ENCODE measurements at regions not wholly inside any gene's neighbourhood (a gene's known extent, or its start where the extent isn't known, plus 50 kb on each side); places are given as distances from the start of the nearest gene placed in this dataset.
"Not testable (repeated sequence)": the region's sequence is repeated elsewhere in the genome, so short reads cannot be mapped to it uniquely, and the experiment has no call there.

DNA sequence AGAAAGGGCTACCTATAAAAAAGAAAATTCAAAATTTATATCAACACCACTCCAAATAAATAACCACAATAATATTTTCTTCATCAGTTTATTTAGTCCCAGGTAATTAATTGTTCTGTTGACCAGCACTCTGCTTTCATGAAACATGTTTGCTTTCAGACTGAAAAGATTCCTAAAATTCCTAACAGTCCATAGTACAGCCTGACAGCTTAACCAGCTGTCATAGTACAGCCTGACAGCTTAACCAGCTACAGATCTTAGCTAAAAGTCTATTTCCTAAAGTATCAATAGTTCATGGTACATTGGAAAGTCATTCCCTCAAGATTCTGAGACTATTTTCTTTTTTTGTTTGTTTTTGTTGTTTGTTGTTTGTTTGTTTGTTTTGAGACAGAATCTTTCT, 144.1 kb upstream of the DDX53 start:
- DNase-seq: no peak

DNA sequence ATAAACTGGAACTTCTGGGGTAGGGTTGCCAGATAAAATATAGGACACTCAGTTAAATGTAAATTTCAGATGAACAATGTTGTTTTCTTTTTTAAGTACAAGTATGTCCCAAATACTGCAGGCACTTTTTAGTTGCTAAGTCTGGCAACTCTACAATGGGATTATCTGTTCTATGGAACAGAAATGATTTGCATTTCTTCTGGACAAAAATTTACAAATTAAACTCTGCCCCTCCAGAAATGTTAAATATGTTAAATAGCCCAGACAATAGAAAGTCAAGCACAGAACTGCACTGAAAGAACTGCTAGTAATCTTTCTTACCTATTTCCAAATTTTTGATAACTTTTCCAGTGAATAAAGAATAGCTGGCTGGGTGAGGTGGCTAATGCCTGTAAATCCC, 140.1 kb upstream of the DDX53 start:
- no peak for DNase-seq

DNA sequence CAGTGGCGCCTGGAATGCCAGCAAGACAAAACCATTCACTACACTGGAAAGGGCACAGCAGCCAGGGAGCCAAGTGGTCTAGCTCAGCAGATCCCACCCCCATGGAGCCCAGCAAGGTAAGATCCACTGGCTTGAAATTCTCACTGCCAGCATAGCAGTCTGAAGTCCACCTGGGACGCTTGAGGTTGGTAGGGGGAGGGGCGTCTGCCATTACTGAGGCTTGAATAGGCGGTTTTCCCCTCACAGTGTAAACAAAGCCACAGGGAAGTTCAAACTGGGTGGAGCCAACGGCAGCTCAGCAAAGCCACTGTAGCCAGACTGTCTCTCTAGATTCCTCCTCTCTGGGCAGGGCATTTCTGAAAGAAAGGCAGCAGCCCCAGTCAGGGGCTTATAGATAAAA, 133.0 kb upstream of the DDX53 start:
- DNase-seq: not testable (repeated sequence)

DNA sequence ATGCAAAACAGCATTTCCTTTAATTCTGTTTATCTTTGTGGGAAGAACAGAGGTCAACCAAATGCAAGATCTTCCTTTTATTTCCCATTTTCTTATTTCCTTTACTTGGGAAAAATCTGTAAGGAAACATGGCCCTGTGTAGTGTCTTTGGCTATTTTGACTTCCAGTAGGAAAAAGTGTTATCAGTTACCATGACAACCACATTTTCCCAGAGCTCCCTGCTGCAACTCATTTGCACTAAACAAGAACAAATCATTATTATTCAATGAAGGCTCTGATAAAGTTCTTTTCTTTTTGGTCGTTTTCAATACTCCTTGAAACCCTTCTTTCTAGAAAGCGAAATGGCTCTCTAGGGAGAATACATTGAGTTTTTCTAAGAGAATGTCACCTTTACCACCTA, 117.2 kb upstream of the DDX53 start:
- DNase-seq: no peak

DNA sequence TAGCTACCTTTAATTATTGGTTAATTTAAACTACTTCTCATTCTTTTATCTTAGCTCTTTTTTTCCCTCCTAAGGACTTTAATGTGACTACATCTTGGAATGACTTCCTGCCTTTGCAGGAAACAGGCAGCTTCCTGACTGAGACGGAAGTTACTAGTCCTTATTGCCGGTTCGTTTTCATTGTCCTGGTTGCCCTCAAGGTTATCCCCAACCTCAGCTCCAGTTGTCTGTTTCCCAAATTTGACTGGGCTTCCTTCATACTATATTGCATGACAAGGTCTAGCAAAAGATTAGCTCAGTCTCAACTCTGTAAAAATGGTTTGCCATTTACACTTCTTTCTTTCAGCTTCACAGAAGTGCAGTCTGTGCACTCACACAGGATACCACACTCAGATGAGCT, 109.9 kb upstream of the DDX53 start:
- DNase-seq: no peak

DNA sequence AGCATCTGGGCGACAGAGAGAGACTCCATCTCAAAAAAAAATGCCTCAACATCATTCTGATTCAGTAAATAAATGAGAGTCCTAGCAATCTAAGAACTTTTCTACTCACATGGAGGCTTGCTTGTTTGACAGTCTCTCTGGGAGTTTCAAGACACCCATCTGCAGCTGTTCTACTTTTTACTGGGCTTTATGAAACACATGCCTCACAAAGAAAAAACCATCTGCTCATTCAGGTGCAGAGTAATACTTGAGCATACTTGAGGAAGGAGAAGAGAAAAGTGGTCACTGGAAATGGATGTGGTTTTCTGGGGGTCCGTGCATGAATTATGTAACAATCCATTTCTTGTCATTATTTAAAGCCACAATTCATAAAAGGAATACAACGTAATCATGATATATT, 87.1 kb upstream of the DDX53 start:
- DNase-seq: no peak

DNA sequence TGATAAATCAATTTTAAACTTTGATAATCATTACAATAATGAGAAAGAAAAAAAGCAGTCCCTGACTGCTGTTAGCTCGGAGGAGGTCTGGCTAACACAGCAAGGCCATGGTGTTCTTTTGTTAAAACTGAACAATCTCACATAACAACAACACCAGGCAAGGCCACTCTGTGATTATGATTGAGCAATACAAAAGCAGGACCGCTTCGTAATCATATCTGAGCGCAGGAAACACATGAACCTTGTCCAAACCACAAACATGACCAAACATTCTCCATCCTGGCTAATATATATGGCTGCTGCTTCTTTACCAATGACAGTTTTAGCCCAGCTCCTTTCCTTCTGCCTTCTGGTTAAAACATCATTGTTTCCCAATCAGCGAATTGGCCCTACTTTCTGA, 76.8 kb upstream of the DDX53 start:
- no peak for DNase-seq

DNA sequence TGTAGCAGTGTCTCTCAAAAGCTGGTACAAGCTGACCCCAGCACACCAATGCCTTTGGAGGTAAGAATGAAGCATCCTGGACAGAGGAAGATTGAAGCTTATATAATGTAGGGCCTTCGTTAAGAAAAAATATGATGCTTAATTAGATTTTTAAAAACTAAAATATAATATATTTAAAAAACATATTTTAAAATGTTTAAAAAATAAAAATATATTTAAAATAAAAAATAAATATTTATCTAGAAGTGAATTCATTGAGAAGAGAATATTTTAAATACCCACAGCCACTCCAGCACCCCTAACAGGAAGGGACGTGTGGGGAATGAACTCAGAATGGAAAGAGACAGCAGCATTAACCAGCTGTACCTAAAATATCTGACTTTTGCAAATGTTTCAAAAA, 65.1 kb upstream of the DDX53 start:
- no peak for DNase-seq

DNA sequence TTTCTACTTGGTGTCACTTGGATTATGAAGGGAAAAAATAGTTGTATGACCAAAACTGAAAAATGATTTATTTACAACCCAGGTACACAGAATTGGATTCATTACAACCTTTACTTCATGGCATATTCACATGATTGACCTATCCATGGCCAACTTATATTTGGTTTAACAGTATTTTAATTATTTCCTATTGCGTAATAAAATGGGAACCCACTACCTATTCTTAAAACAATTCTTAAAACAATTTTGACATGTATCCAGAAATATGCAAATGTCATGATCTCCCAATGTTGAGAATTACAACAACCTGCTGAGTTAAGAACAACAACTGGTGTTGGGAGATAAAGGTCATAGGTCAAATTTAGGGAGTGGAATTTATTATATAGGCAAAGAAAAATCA, 54.8 kb upstream of the DDX53 start:
- DNase-seq: no peak
